ENCODE measurements at regions not wholly inside any gene's neighbourhood (a gene's known extent, or its start where the extent isn't known, plus 50 kb on each side); places are given as distances from the start of the nearest gene placed in this dataset.

- H3K27ac ChIP-seq (ENCODE audit: extremely low read depth, low read depth, low read length), result no peak overlapping the region
- no peaks in the 10 kb centered on the region for H3K4me1 ChIP-seq (ENCODE audit: control insufficient read depth, insufficient read depth, low read length)
- no peaks in the 10 kb centered on the region for H3K9me3 ChIP-seq (ENCODE audit: control insufficient read depth, insufficient read depth, low read depth, low read length)
- no peaks in the 10 kb centered on the region for H3K36me3 ChIP-seq (ENCODE audit: control insufficient read depth in 2 of 2, insufficient read depth in 1 of 2, low read length in 2 of 2)
- no peak overlapping the region for H3K4me3 ChIP-seq (ENCODE audit: low read depth, low read length)
- ChIA-PET POLR2A (no interaction called here), CTCF (no interaction called here)
- TF ChIP-seq ZNF112 (tag by site-specific recombination; IDR thresholded peaks at IDR 0.05), result no peak
- TF ChIP-seq ZNF664 (tag by site-specific recombination; IDR thresholded peaks at IDR 0.05), result no peak
- TF ChIP-seq ZNF792 (tag by site-specific recombination; IDR thresholded peaks at IDR 0.05), result no peak
- no peak for TF ChIP-seq ZNF211 (tag by site-specific recombination; IDR thresholded peaks at IDR 0.05; ENCODE audit: low read depth)
- no peak for TF ChIP-seq ZNF621 (tag by site-specific recombination; IDR thresholded peaks at IDR 0.05)
- no peak for TF ChIP-seq ZNF18 (tag by site-specific recombination; IDR thresholded peaks at IDR 0.05)
- TF ChIP-seq ZNF398 (tag by site-specific recombination; IDR thresholded peaks at IDR 0.05), result no peak
- no peak for TF ChIP-seq OSR2 (tag by site-specific recombination; IDR thresholded peaks at IDR 0.05)
- no peak for TF ChIP-seq ZNF280C (tag by site-specific recombination; IDR thresholded peaks at IDR 0.05)
- no peak for TF ChIP-seq ZNF670 (tag by site-specific recombination; IDR thresholded peaks at IDR 0.05; ENCODE audit: low read depth)
- no peak for TF ChIP-seq ZNF530 (tag by site-specific recombination; IDR thresholded peaks at IDR 0.05; ENCODE audit: low read depth)
- no peak for TF ChIP-seq ZNF677 (tag by site-specific recombination; IDR thresholded peaks at IDR 0.05)
- no peak for TF ChIP-seq ZBTB17 (tag by site-specific recombination; IDR thresholded peaks at IDR 0.05)
- TF ChIP-seq KLF1 (tag by site-specific recombination; IDR thresholded peaks at IDR 0.05), result no peak
- TF ChIP-seq, protein P1, sequence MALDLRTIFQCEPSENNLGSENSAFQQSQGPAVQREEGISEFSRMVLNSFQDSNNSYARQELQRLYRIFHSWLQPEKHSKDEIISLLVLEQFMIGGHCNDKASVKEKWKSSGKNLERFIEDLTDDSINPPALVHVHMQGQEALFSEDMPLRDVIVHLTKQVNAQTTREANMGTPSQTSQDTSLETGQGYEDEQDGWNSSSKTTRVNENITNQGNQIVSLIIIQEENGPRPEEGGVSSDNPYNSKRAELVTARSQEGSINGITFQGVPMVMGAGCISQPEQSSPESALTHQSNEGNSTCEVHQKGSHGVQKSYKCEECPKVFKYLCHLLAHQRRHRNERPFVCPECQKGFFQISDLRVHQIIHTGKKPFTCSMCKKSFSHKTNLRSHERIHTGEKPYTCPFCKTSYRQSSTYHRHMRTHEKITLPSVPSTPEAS (tag by site-specific recombination; IDR thresholded peaks at IDR 0.05), result no peak
- TF ChIP-seq PRDM10 (tag by site-specific recombination; IDR thresholded peaks at IDR 0.05), result no peak
Observed at GRCh38 chr4:11070813-11071212, 357.9 kb downstream of the HS3ST1 start.
